Psoas muscle (tissue), 7 donors: ENCODE measurements at regions not wholly inside any gene's neighbourhood (a gene's known extent, or its start where the extent isn't known, plus 50 kb on each side); places are given as distances from the start of the nearest gene placed in this dataset.
"Not testable (repeated sequence)": the region's sequence is repeated elsewhere in the genome, so short reads cannot be mapped to it uniquely, and the experiment has no call there.

Experiments used
- ATAC-seq, 4 donors: fragments of 200-7000 bp; cut with Tn5 transposase; one replicate each; pipeline ENCODE4 v1.9.1; 2020; ENCODE audit warnings: moderate library complexity in 3 of 4, mild to moderate bottlenecking in 2 of 4
- DNase-seq, 2 donors: peaks; one replicate each; pipeline ENCODE4 v3.0.0-alpha.2; 2020
- H3K27ac ChIP-seq: fragments of 200-600 bp; one replicate; pipeline ENCODE4 v1.8.0; 2022
- H3K27me3 ChIP-seq, 3 donors: fragments of 200-600 bp in 1 of 3; one replicate each; pipeline versions ENCODE4 v1.6.1 to v1.8.0; 2013 to 2022; ENCODE audit warnings: low read length in 2 of 3, mild to moderate bottlenecking in 2 of 3, moderate library complexity in 1 of 3; ENCODE audit not compliant: insufficient read depth in 3 of 3
- H3K36me3 ChIP-seq, 2 donors: fragments of 200-600 bp in 1 of 2; one replicate each; pipeline versions ENCODE4 v1.6.1 to v1.8.0; 2013 to 2022; ENCODE audit warnings: low read depth in 1 of 2, mild to moderate bottlenecking in 1 of 2, moderate library complexity in 1 of 2; ENCODE audit not compliant: insufficient read depth in 1 of 2
- H3K4me1 ChIP-seq: fragments of 200-600 bp; one replicate; pipeline ENCODE4 v1.8.0; 2022
- H3K4me3 ChIP-seq: fragments of 200-600 bp; one replicate; pipeline ENCODE4 v1.8.0; 2022; ENCODE audit warnings: mild to moderate bottlenecking
- H3K9me3 ChIP-seq: fragments of 200-600 bp; one replicate; pipeline ENCODE4 v1.8.0; 2022
- WGBS, 3 donors: extraction: QIAGEN DNeasy Blood & Tissue Kit; methylation state at CpG; one replicate each; pipeline versions ENCODE4 v1.1.6 to v1.1.7; 2013; 5-methylcytosine and 5-hydroxymethylcytosine counted together
- intact Hi-C, 2 donors: fragments of 100-400 bp; cut with DNase I; formaldehyde crosslinking; loops; one replicate each; pipeline versions ENCODE4 v1.11.0 to v1.14.2; 2022
- TF ChIP-seq, protein P1 (sequence below): fragments of 200-600 bp; IDR thresholded peaks from one replicate; pipeline ENCODE4 v1.8.0; 2022; ENCODE audit warnings: antibody characterized with exemption
- donor health status: healthy with polysubstance abuse.
- donor health status: DM: no; HTN: no; CAD: no; lungs with moderate emphysema.
- donor health status: Bipolar disorder and iron deficiency.
- donor health status: healthy.
- donor health status: DM: yes; HTN: yes; CAD: no.
- donor health status: DM: no; HTN: no; CAD: no.
- donor health status: DM: yes; HTN: yes; CAD: no.

DNA sequence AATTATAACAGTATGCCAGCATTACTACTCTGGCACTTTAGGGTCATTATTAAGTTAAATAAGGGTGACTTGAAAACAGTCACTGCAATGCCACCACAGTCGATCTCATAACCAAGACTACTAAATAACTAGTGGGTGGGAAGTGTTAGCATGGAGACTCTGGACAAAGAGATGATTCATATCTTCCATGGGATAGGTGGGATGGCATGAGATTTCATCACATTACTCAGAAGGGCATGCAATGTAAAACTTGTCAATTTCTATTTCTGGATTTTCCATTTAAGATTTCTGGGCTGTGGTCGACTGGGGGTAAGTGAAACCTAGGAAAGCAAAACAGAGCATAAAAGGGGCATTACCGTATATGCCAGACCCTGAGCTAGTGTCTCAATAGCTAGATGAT, 538.9 kb upstream of the GRM7 start:
- Histone ChIP-seq H3K27me3 (no peaks in the 10 kb centered on the region), H3K9me3 (no peaks in the 10 kb centered on the region), H3K4me1 (no peaks in the 10 kb centered on the region), H3K4me3 (no peak overlapping the region), H3K27ac (no peak overlapping the region), H3K36me3 (no peaks in the 10 kb centered on the region)
- ATAC-seq (no peak), DNase-seq (no peak)
- intact Hi-C loops, result no loop called here
- TF ChIP-seq, protein P1, sequence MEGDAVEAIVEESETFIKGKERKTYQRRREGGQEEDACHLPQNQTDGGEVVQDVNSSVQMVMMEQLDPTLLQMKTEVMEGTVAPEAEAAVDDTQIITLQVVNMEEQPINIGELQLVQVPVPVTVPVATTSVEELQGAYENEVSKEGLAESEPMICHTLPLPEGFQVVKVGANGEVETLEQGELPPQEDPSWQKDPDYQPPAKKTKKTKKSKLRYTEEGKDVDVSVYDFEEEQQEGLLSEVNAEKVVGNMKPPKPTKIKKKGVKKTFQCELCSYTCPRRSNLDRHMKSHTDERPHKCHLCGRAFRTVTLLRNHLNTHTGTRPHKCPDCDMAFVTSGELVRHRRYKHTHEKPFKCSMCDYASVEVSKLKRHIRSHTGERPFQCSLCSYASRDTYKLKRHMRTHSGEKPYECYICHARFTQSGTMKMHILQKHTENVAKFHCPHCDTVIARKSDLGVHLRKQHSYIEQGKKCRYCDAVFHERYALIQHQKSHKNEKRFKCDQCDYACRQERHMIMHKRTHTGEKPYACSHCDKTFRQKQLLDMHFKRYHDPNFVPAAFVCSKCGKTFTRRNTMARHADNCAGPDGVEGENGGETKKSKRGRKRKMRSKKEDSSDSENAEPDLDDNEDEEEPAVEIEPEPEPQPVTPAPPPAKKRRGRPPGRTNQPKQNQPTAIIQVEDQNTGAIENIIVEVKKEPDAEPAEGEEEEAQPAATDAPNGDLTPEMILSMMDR, result no peak
- 73 to 82% (median 81%) methylated on average over 3 of the region's 3 CpGs for WGBS, 3 donors

GRCh38 chr3:6326771-6327170, 534.1 kb upstream of the GRM7 start:
- Histone ChIP-seq H3K27ac (no peak overlapping the region), H3K4me1 (no peaks in the 10 kb centered on the region), H3K36me3 (no peaks in the 10 kb centered on the region), H3K4me3 (no peak overlapping the region), H3K9me3 (no peaks in the 10 kb centered on the region), H3K27me3 (no peaks in the 10 kb centered on the region)
- intact Hi-C loops, result no loop called here
- 31 to 44% (median 35%) methylated on average over 6 of the region's 6 CpGs for WGBS, 3 donors
- TF ChIP-seq, protein P1, result no peak
- ATAC-seq, result no peak
- no peak for DNase-seq

- not testable (repeated sequence) for H3K4me3 ChIP-seq
- 88 to 92% (median 91%) methylated on average over 21 to 24 of the region's 24 CpGs for WGBS, 3 donors
These were observed 520.0 kb upstream of the GRM7 start for GRCh38 chr3:6340980-6341325.

GRCh38 chr3:6351752-6352151, 509.2 kb upstream of the GRM7 start:
- Histone ChIP-seq H3K4me1 (no peaks in the 10 kb centered on the region), H3K27me3 (no peaks in the 10 kb centered on the region), H3K36me3 (no peaks in the 10 kb centered on the region), H3K4me3 (no peak overlapping the region), H3K9me3 (no peaks in the 10 kb centered on the region), H3K27ac (no peak overlapping the region)
- TF ChIP-seq, protein P1, result no peak
- 55 to 61% (median 58%) methylated on average over 3 of the region's 3 CpGs for WGBS, 3 donors
- intact Hi-C loops, result no loop called here
- no peak for ATAC-seq
- DNase-seq, result no peak

More at GRCh38 chr3:6340980-6341325, 520.0 kb upstream of the GRM7 start:
- H3K36me3 ChIP-seq, H3K9me3 ChIP-seq, ATAC-seq, H3K4me1 ChIP-seq, DNase-seq, intact Hi-C loops, H3K27me3 ChIP-seq, H3K27ac ChIP-seq: not testable (repeated sequence)

DNA sequence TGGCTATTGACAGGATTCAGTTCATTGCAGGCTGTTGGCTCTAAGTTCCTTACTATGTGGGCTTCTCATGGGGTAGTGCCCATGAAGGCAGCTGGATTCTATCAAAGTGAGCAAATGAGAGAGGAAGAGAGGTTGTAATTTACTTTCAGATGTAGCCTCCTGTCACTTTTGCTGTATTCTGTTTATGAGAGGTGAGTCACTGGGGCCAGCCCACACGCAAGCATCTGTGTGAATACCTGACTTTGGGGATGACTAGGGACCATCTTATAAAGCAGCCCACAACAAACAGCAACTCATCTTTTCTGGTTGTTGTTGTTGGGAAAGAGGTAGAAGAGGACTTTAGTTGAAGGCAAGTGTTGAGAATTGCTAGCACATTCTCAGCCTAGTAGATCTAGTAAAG, 506.3 kb upstream of the GRM7 start:
- no peak overlapping the region for H3K4me3 ChIP-seq
- intact Hi-C loops, result no loop called here
- DNase-seq (no peak), ATAC-seq (no peak)
- 87 to 100% (median 96%) methylated on average over 1 of the region's 1 CpG for WGBS, 3 donors
- no peaks in the 10 kb centered on the region for H3K9me3 ChIP-seq
- no peaks in the 10 kb centered on the region for H3K36me3 ChIP-seq
- H3K27me3 ChIP-seq, result no peaks in the 10 kb centered on the region
- H3K27ac ChIP-seq, result no peak overlapping the region
- no peaks in the 10 kb centered on the region for H3K4me1 ChIP-seq
- TF ChIP-seq, protein P1, result no peak
